Coronary artery (tissue), 2 donors: ENCODE measurements at regions not wholly inside any gene's neighbourhood (a gene's known extent, or its start where the extent isn't known, plus 50 kb on each side); places are given as distances from the start of the nearest gene placed in this dataset.
"Not testable (repeated sequence)": the region's sequence is repeated elsewhere in the genome, so short reads cannot be mapped to it uniquely, and the experiment has no call there.

Experiments used
- DNase-seq: peaks from one replicate; pipeline ENCODE4 v3.0.0-alpha.2; 2017; ENCODE audit warnings: low spot score
- H3K27ac ChIP-seq, 2 donors: fragments of 200-600 bp; sonication (generic); one replicate each; pipeline ENCODE4 v1.5.1; 2016 to 2019
- H3K4me3 ChIP-seq: fragments of 200-600 bp; sonication (generic); 2 replicates; pipeline ENCODE4 v1.5.1; 2016; ENCODE audit warnings: mild to moderate bottlenecking, moderate library complexity
- TF ChIP-seq, protein P1 (sequence below): fragments of 200-600 bp; sonication (generic); IDR thresholded peaks from one replicate; pipeline ENCODE4 v1.5.1; 2019; ENCODE audit warnings: antibody characterized with exemption

DNA sequence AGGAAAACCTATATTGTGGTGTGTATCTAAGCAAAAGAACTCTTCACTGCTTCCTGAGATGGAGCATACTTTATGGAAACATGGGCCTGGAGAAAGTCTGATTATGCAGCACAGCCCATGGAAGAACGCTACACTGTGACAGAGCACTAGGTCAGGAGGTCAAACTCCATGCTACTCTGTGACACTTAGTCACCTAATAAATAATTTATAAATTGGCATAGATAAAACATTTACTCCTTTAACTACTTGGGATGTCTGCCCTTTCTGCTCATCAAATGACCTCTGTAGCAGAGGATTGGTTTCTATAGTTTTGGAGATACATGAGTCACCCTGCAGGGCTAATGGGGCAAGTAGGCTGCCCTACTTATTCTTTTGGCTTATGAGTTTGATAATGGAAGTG is 134.7 kb upstream of the BANK1 start:
- H3K27ac ChIP-seq: no peak overlapping the region
- H3K4me3 ChIP-seq: no peak overlapping the region
- no peak for DNase-seq
- TF ChIP-seq, protein P1, sequence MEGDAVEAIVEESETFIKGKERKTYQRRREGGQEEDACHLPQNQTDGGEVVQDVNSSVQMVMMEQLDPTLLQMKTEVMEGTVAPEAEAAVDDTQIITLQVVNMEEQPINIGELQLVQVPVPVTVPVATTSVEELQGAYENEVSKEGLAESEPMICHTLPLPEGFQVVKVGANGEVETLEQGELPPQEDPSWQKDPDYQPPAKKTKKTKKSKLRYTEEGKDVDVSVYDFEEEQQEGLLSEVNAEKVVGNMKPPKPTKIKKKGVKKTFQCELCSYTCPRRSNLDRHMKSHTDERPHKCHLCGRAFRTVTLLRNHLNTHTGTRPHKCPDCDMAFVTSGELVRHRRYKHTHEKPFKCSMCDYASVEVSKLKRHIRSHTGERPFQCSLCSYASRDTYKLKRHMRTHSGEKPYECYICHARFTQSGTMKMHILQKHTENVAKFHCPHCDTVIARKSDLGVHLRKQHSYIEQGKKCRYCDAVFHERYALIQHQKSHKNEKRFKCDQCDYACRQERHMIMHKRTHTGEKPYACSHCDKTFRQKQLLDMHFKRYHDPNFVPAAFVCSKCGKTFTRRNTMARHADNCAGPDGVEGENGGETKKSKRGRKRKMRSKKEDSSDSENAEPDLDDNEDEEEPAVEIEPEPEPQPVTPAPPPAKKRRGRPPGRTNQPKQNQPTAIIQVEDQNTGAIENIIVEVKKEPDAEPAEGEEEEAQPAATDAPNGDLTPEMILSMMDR: no peak

DNA sequence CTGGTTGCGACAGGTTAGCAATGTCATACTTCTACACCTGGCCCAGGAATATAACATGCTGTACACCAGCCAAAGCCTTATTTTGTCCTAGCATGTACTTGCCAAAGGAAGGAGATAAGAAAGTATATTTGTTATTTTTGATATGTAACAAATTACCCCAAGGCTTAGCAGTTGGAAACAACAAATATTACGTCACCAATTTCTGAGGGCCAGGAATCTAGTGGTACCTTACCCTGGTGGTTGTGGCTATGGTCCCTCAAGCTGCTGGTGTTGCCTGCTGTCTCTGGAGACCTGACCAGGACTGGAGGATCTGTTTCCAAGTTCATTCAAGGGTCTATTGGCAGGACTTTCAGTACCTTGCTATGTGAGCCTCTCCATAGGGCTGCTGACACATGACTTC is 135.5 kb upstream of the BANK1 start:
- TF ChIP-seq, protein P1: no peak
- H3K4me3 ChIP-seq: no peak overlapping the region
- H3K27ac ChIP-seq: no peak overlapping the region
- DNase-seq: no peak

DNA sequence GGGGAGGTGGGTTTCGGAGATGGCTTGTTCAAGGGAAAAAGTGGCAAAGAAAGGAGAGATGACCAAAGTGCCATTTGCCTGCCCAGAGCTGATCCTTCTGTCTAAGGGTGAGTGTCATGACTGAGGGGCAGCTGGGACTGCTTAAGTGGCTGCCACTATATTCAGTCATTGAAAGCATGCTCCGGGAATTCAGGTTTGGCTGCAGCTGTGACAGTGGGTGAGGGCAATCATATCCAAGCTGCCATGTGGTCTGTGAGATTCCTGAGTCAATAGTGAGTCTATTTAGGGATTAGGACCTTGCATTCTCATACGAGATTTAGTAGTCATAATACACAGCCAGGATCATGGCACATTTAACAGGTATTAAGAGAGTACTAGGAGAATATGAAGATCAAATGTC is 138.8 kb upstream of the BANK1 start:
- Histone ChIP-seq H3K4me3 (no peak overlapping the region), H3K27ac (no peak overlapping the region)
- DNase-seq: no peak
- TF ChIP-seq, protein P1: no peak

DNA sequence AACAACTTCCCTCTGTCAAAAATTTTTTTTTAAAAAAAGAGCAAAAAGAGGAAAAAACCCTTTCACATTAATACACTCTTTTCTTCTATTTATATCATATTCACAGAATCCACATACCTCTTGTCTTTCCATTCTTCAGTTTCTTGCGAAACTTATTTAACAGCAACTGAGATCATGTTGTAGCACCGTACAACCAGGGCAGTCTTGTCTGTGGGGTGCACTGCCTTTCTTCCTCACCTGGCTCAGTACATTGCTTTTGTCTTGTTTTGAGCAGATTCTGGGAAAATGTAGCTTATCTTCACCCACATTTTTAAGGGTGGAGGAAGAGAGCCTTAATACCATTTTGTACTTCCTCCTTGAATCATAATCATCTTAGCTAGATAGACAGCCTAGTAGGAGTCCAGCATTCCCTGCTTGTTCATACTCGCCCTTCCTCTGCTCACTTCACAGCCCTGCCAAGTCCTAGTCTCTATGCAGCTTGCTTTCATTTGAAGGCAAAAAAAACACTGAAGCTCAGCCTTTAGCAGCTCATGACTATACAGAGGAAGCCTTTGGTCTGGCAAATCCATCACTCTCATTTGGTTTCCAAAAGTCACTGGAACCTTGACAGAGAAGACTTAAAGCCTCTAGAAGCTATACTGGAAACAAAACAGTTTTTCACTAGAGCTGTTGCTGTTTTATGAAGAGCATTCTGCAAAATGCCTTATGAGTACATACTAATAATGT is 140.6 kb upstream of the BANK1 start:
- DNase-seq: no peak
- no peak overlapping the region for H3K27ac ChIP-seq
- TF ChIP-seq, protein P1: no peak
- H3K4me3 ChIP-seq: no peak overlapping the region

DNA sequence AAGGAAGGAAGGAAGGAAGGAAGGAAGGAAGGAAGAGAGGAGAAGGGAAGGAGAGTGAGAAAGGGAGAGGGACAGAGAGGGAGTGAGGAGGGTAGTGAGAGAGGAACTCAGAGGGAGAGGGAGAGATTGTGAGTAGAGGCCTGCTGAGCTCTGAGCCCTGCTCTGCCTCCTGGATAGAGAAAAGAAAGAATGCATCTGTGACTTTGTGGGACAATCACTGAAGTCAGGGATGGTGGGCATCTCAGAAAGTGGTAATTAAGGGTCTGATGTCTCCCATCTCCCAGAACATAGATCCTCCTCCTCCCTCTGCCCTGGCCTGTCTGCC is 142.9 kb upstream of the BANK1 start:
- no peak overlapping the region for H3K4me3 ChIP-seq
- no peak overlapping the region for H3K27ac ChIP-seq
- no peak for DNase-seq
- TF ChIP-seq, protein P1: no peak

DNA sequence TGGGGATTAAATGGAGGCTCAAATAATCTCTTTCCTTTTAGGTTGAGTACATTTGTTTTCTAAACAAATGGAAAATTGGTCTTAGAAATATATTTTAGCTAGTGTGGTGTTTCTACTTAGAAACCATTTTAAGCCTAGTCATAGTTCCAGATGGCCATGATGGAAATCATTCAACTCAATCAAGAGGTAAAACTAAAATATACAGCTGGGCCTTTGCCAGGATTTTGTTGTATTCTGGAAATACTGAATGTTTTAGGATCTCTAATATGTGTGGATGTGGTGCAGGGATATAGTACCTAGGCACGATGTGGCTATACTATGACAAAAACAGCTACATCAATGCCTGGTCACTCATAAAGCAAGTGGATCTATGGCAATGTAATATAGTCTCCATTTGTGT is 146.0 kb upstream of the BANK1 start:
- H3K27ac ChIP-seq: no peak overlapping the region
- TF ChIP-seq, protein P1: no peak
- no peak overlapping the region for H3K4me3 ChIP-seq
- DNase-seq: no peak

DNA sequence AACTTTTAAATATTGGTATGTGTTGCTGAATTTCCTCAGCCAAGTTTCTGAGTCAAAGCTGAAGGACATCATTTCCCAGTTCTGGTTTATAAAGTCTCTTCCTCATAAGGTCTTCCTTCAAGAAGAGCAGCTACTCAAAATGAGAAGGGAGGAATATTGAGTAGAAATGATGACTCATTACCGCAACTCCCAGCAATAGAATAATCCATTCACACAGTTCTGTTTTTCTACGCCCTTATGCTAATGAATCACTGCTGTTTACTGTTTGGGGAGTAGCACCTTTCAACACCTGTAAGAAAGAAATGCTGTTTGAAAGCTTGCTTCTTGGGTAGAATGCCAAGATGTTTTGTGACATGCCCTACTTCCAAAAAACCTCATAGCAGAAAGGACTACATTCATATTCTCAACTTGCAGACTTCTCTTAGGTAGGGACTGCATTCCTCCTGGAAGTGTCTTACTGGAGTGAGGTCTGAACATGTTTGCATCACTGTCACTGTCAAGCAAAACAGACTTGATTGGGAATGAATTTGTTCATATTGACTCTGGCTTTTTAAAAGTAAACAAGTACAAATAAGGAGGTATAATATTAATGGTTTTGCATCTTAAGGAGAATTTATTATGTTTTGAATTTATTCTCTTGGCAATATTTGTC is 147.2 kb upstream of the BANK1 start:
- H3K4me3 ChIP-seq: no peak overlapping the region
- no peak for DNase-seq
- no peak overlapping the region for H3K27ac ChIP-seq
- TF ChIP-seq, protein P1: no peak

DNA sequence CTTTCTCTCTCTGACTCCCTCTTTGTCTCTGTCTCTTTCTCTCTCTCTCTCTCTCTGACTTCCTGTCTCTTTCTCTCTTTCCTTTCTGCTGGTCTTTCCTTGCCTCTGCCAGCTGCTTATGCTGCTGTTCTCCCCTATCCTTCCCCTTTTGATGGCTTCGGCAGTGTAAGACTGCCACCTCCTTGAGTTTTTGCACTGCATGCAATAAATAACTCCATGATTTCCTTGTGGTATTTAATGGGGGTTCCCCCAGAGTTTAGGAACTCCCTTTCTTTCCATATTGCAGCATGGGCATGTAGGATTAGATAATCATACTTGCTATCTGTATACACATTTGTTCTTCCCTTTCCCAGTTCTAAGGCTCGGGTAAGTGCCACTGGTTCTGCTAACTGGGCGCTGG is 157.8 kb upstream of the BANK1 start:
- H3K4me3 ChIP-seq, H3K27ac ChIP-seq, DNase-seq: not testable (repeated sequence)
